ENCODE measurements at regions not wholly inside any gene's neighbourhood (a gene's known extent, or its start where the extent isn't known, plus 50 kb on each side); places are given as distances from the start of the nearest gene placed in this dataset.

- no peaks in the 10 kb centered on the region for H3K9me3 ChIP-seq (ENCODE audit: control insufficient read depth in 4 of 4, insufficient read depth in 3 of 4, low read length in 3 of 4)
- no peaks in the 10 kb centered on the region for H3K36me3 ChIP-seq (ENCODE audit: control insufficient read depth in 4 of 4, insufficient read depth in 4 of 4, low read length in 4 of 4)
- H3K9ac ChIP-seq (ENCODE audit: insufficient read depth in 1 of 2, low read length in 2 of 2): no peak overlapping the region
- ATAC-seq (ENCODE audit: insufficient read depth, low FRiP score) (no peak), DNase-seq (peak in 1 of 3 donors; percentile 34)
- H3K4me1 ChIP-seq (ENCODE audit: control insufficient read depth in 5 of 5, insufficient read depth in 5 of 5, low read length in 5 of 5): peaks cover 0 to 63% (median 0%) of the 10 kb centered on the region in 5 donors
- no peaks in the 10 kb centered on the region for H3K27me3 ChIP-seq (ENCODE audit: control insufficient read depth in 3 of 3, insufficient read depth in 3 of 3, low read length in 2 of 3)
- H3K4me3 ChIP-seq: no peak overlapping the region
- 49 to 79% methylated on average over 3 of the region's 3 CpGs for WGBS, 2 donors
- no peak for TF ChIP-seq CTCF (IDR thresholded peaks at IDR 0.05; ENCODE audit: control extremely low read depth, extremely low read depth)
- H3K27ac ChIP-seq (ENCODE audit: low read depth in 1 of 2, low read length in 1 of 2): no peak overlapping the region
Measured at GRCh38 chr5:82808960-82809359, 268.2 kb downstream of the TMEM167A start.

- Histone ChIP-seq H3K9me3 (ENCODE audit: control insufficient read depth in 4 of 4, insufficient read depth in 3 of 4, low read length in 3 of 4) (no peaks in the 10 kb centered on the region), H3K27me3 (ENCODE audit: control insufficient read depth in 3 of 3, insufficient read depth in 3 of 3, low read length in 2 of 3) (no peaks in the 10 kb centered on the region), H3K9ac (ENCODE audit: insufficient read depth in 1 of 2, low read length in 2 of 2) (no peak overlapping the region), H3K27ac (ENCODE audit: low read depth in 1 of 2, low read length in 1 of 2) (no peak overlapping the region), H3K4me1 (ENCODE audit: control insufficient read depth in 5 of 5, insufficient read depth in 5 of 5, low read length in 5 of 5) (peaks cover 0 to 45% (median 0%) of the 10 kb centered on the region in 5 donors), H3K4me3 (no peak overlapping the region), H3K36me3 (ENCODE audit: control insufficient read depth in 4 of 4, insufficient read depth in 4 of 4, low read length in 4 of 4) (no peaks in the 10 kb centered on the region)
- ATAC-seq (ENCODE audit: insufficient read depth, low FRiP score) (no peak), DNase-seq (peak in 2 of 3 donors; percentile 49 to 67)
- TF ChIP-seq CTCF (IDR thresholded peaks at IDR 0.05; ENCODE audit: control extremely low read depth, extremely low read depth): no peak
- 77 to 91% methylated on average over 2 of the region's 2 CpGs for WGBS, 2 donors
Measured at GRCh38 chr5:82807021-82807420, 270.2 kb downstream of the TMEM167A start.

- H3K4me1 ChIP-seq (ENCODE audit: control insufficient read depth in 5 of 5, insufficient read depth in 5 of 5, low read length in 5 of 5): peaks cover 0 to 40% (median 0%) of the 10 kb centered on the region in 5 donors
- ATAC-seq (ENCODE audit: insufficient read depth, low FRiP score) (no peak), DNase-seq (peak in 2 of 3 donors; percentile 47 to 54)
- no peaks in the 10 kb centered on the region for H3K36me3 ChIP-seq (ENCODE audit: control insufficient read depth in 4 of 4, insufficient read depth in 4 of 4, low read length in 4 of 4)
- 74 to 80% methylated on average over 5 of the region's 5 CpGs for WGBS, 2 donors
- no peaks in the 10 kb centered on the region for H3K9me3 ChIP-seq (ENCODE audit: control insufficient read depth in 4 of 4, insufficient read depth in 3 of 4, low read length in 3 of 4)
- TF ChIP-seq CTCF (IDR thresholded peaks at IDR 0.05; ENCODE audit: control extremely low read depth, extremely low read depth): no peak
- no peaks in the 10 kb centered on the region for H3K27me3 ChIP-seq (ENCODE audit: control insufficient read depth in 3 of 3, insufficient read depth in 3 of 3, low read length in 2 of 3)
- no peak overlapping the region for H3K27ac ChIP-seq (ENCODE audit: low read depth in 1 of 2, low read length in 1 of 2)
- H3K4me3 ChIP-seq: no peak overlapping the region
- H3K9ac ChIP-seq (ENCODE audit: insufficient read depth in 1 of 2, low read length in 2 of 2): no peak overlapping the region
Measured at GRCh38 chr5:82806513-82806912, 270.7 kb downstream of the TMEM167A start.

- TF ChIP-seq CTCF (IDR thresholded peaks at IDR 0.05; ENCODE audit: control extremely low read depth, extremely low read depth): no peak
- Histone ChIP-seq H3K4me3 (no peak overlapping the region), H3K4me1 (ENCODE audit: control insufficient read depth in 5 of 5, insufficient read depth in 5 of 5, low read length in 5 of 5) (peaks cover 0 to 36% (median 0%) of the 10 kb centered on the region in 5 donors), H3K36me3 (ENCODE audit: control insufficient read depth in 4 of 4, insufficient read depth in 4 of 4, low read length in 4 of 4) (no peaks in the 10 kb centered on the region), H3K27me3 (ENCODE audit: control insufficient read depth in 3 of 3, insufficient read depth in 3 of 3, low read length in 2 of 3) (no peaks in the 10 kb centered on the region), H3K27ac (ENCODE audit: low read depth in 1 of 2, low read length in 1 of 2) (no peak overlapping the region), H3K9me3 (ENCODE audit: control insufficient read depth in 4 of 4, insufficient read depth in 3 of 4, low read length in 3 of 4) (no peaks in the 10 kb centered on the region), H3K9ac (ENCODE audit: insufficient read depth in 1 of 2, low read length in 2 of 2) (no peak overlapping the region)
- 78 to 88% methylated on average over 3 of the region's 3 CpGs for WGBS, 2 donors
- DNase-seq: no peak
- ATAC-seq (ENCODE audit: insufficient read depth, low FRiP score): no peak
Measured at GRCh38 chr5:82804155-82804690, 273.0 kb downstream of the TMEM167A start.
